B cell (primary cell): ENCODE measurements at regions not wholly inside any gene's neighbourhood (a gene's known extent, or its start where the extent isn't known, plus 50 kb on each side); places are given as distances from the start of the nearest gene placed in this dataset.

Source experiments
- EZH2 ChIP-seq: IDR thresholded peaks from 2 replicates; pipeline ENCODE4 v1.6.1; 2012; ENCODE audit warnings: borderline replicate concordance, low read depth, mild to moderate bottlenecking, moderate library complexity, low read length; ENCODE audit not compliant: insufficient read depth, poor library complexity, severe bottlenecking
- TF ChIP-seq, protein P1 (sequence below): fragments of 200-600 bp; IDR thresholded peaks from one replicate; pipeline ENCODE4 v1.8.0; 2022; ENCODE audit warnings: antibody characterized with exemption, mild to moderate bottlenecking

DNA sequence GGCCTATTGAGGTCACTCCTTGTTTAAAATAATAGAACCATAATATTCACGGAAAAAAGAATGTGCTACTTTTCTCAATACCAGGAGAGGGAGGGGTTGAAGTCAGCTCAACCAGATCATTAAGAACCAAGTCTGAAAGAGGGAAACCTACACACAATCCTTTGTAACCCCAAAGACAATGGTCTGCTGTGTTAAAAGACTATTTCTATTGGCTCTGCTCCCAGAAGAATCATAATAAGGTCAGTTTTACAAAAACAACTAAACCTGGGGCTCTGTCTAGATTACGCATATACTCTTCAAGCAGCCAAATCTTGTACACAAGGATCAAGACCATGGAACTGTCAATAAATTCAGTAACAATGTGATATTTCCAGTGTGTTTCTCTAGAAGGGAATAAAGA lies 177.2 kb upstream of the CRIM1 start:
- TF ChIP-seq, protein P1, sequence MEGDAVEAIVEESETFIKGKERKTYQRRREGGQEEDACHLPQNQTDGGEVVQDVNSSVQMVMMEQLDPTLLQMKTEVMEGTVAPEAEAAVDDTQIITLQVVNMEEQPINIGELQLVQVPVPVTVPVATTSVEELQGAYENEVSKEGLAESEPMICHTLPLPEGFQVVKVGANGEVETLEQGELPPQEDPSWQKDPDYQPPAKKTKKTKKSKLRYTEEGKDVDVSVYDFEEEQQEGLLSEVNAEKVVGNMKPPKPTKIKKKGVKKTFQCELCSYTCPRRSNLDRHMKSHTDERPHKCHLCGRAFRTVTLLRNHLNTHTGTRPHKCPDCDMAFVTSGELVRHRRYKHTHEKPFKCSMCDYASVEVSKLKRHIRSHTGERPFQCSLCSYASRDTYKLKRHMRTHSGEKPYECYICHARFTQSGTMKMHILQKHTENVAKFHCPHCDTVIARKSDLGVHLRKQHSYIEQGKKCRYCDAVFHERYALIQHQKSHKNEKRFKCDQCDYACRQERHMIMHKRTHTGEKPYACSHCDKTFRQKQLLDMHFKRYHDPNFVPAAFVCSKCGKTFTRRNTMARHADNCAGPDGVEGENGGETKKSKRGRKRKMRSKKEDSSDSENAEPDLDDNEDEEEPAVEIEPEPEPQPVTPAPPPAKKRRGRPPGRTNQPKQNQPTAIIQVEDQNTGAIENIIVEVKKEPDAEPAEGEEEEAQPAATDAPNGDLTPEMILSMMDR, result no peak
- TF ChIP-seq EZH2, result no peak
